ENCODE measurements at regions not wholly inside any gene's neighbourhood (a gene's known extent, or its start where the extent isn't known, plus 50 kb on each side); places are given as distances from the start of the nearest gene placed in this dataset.
"Not testable (repeated sequence)": the region's sequence is repeated elsewhere in the genome, so short reads cannot be mapped to it uniquely, and the experiment has no call there.

GRCh38 chr7:20839196-20839735, 52.6 kb upstream of the SP8 start:
- no peak for DNase-seq

- DNase-seq, result no peak
Measured at GRCh38 chr7:20839987-20840386, 53.3 kb upstream of the SP8 start.

GRCh38 chr7:20846791-20847190, 60.1 kb upstream of the SP8 start:
- DNase-seq, result no peak

- no peak for DNase-seq
Measured at GRCh38 chr7:20858951-20859350, 72.3 kb upstream of the SP8 start.

GRCh38 chr7:20861468-20861867, 74.8 kb upstream of the SP8 start:
- no peak for DNase-seq

- no peak for DNase-seq
Measured at GRCh38 chr7:20862554-20862953, 75.9 kb upstream of the SP8 start.

GRCh38 chr7:20864221-20864620, 77.5 kb upstream of the SP8 start:
- no peak for DNase-seq

- no peak for DNase-seq
Measured at GRCh38 chr7:20865684-20866083, 79.0 kb upstream of the SP8 start.

GRCh38 chr7:20870977-20871376, 84.3 kb upstream of the SP8 start:
- no peak for DNase-seq

GRCh38 chr7:20892776-20893175, 106.1 kb upstream of the SP8 start:
- DNase-seq, result no peak

- DNase-seq, result no peak
Measured at GRCh38 chr7:20894806-20895205, 108.1 kb upstream of the SP8 start.

- no peak for DNase-seq
Measured at GRCh38 chr7:20895563-20895962, 108.9 kb upstream of the SP8 start.

GRCh38 chr7:20896996-20897395, 110.3 kb upstream of the SP8 start:
- no peak for DNase-seq

- DNase-seq, result no peak
Measured at GRCh38 chr7:20906801-20907453, 120.2 kb upstream of the SP8 start.

- no peak for DNase-seq
Measured at GRCh38 chr7:20911081-20911480, 124.4 kb upstream of the SP8 start.

GRCh38 chr7:20913853-20914252, 127.2 kb upstream of the SP8 start:
- DNase-seq, result peak; percentile 15

GRCh38 chr7:20916311-20916710, 129.6 kb upstream of the SP8 start:
- no peak for DNase-seq

- DNase-seq, result no peak
Measured at GRCh38 chr7:20917603-20918002, 130.9 kb upstream of the SP8 start.

GRCh38 chr7:20918156-20918555, 131.5 kb upstream of the SP8 start:
- no peak for DNase-seq

- DNase-seq, result not testable (repeated sequence)
Measured at GRCh38 chr7:20927178-20927577, 140.5 kb upstream of the SP8 start.

GRCh38 chr7:20927976-20928375, 141.3 kb upstream of the SP8 start:
- no peak for DNase-seq

GRCh38 chr7:20929199-20929598, 142.5 kb upstream of the SP8 start:
- DNase-seq, result no peak

- DNase-seq, result no peak
Measured at GRCh38 chr7:20931739-20932138, 145.1 kb upstream of the SP8 start.

GRCh38 chr7:20932785-20933527, 146.3 kb upstream of the SP8 start:
- DNase-seq, result no peak

GRCh38 chr7:20945451-20945850, 158.8 kb upstream of the SP8 start:
- no peak for DNase-seq
